GM23338 (cell line): ENCODE measurements at regions not wholly inside any gene's neighbourhood (a gene's known extent, or its start where the extent isn't known, plus 50 kb on each side); places are given as distances from the start of the nearest gene placed in this dataset.

Experiments used
- ATAC-seq: fragments of 200-7000 bp; cut with Tn5 transposase; 3 replicates; pipeline ENCODE4 v1.9.1; 2020
- DNase-seq: peaks from one replicate; pipeline ENCODE4 v3.0.0-alpha.2; 2015; ENCODE audit warnings: low spot score
- H2AFZ ChIP-seq: fragments of 200-600 bp; sonication (generic); 2 replicates; pipeline ENCODE4 v1.8.0; 2016; ENCODE audit warnings: antibody characterized with exemption, mild to moderate bottlenecking, moderate library complexity
- H3F3A ChIP-seq: fragments of 200-600 bp; sonication (generic); replicated peaks from 2 replicates; pipeline ENCODE4 v1.8.0; 2017; ENCODE audit warnings: antibody characterized with exemption, mixed run types, low read depth
- H3K27ac ChIP-seq: fragments of 200-600 bp; sonication (generic); 2 replicates; pipeline ENCODE4 v1.6.1; 2016; ENCODE audit warnings: low read depth
- H3K27me3 ChIP-seq: fragments of 200-600 bp; sonication (generic); 2 replicates; pipeline ENCODE4 v1.8.0; 2016; ENCODE audit warnings: mild to moderate bottlenecking, mixed run types, moderate library complexity; ENCODE audit not compliant: insufficient read depth
- H3K36me3 ChIP-seq: fragments of 200-600 bp; sonication (generic); 2 replicates; pipeline ENCODE4 v1.8.0; 2016; ENCODE audit warnings: mild to moderate bottlenecking; ENCODE audit not compliant: insufficient read depth
- H3K4me1 ChIP-seq: fragments of 200-600 bp; sonication (generic); 2 replicates; pipeline ENCODE4 v1.8.0; 2016; ENCODE audit warnings: mild to moderate bottlenecking, moderate library complexity; ENCODE audit not compliant: insufficient read depth
- H3K4me2 ChIP-seq: fragments of 200-600 bp; sonication (generic); 2 replicates; pipeline ENCODE4 v1.7.1; 2017; ENCODE audit warnings: mixed run types
- H3K4me3 ChIP-seq: fragments of 200-600 bp; sonication (generic); 2 replicates; pipeline ENCODE4 v1.6.1; 2016; ENCODE audit warnings: mixed run types
- H3K79me2 ChIP-seq: fragments of 200-600 bp; sonication (generic); replicated peaks from 2 replicates; pipeline ENCODE4 v1.8.0; 2017; ENCODE audit warnings: mild to moderate bottlenecking; ENCODE audit not compliant: insufficient read depth
- H3K9me2 ChIP-seq: fragments of 200-600 bp; sonication (generic); 2 replicates; pipeline ENCODE4 v1.8.0; 2017; ENCODE audit not compliant: insufficient read depth
- H4K20me1 ChIP-seq: fragments of 200-600 bp; sonication (generic); replicated peaks from 2 replicates; pipeline ENCODE4 v1.8.0; 2017; ENCODE audit warnings: mild to moderate bottlenecking; ENCODE audit not compliant: insufficient read depth
- H3K27ac Mint-ChIP-seq: 2 replicates; pipeline ENCODE4 v1.8.0; 2020; ENCODE audit warnings: inconsistent platforms, mild to moderate bottlenecking, moderate library complexity, mixed read lengths
- H3K27me3 Mint-ChIP-seq: 3 replicates; pipeline ENCODE4 v1.8.0; 2022; ENCODE audit warnings: low read depth, mild to moderate bottlenecking, moderate library complexity, mixed read lengths, inconsistent platforms; ENCODE audit not compliant: insufficient read depth, poor library complexity
- H3K36me3 Mint-ChIP-seq: 3 replicates; pipeline ENCODE4 v1.8.0; 2021; ENCODE audit warnings: low read depth, mild to moderate bottlenecking, inconsistent platforms, moderate library complexity, mixed read lengths
- H3K4me1 Mint-ChIP-seq: 3 replicates; pipeline ENCODE4 v1.8.0; 2020; ENCODE audit warnings: mild to moderate bottlenecking, inconsistent platforms, mixed read lengths
- H3K4me3 Mint-ChIP-seq: 3 replicates; pipeline ENCODE4 v1.8.0; 2021; ENCODE audit warnings: moderate library complexity, mild to moderate bottlenecking, inconsistent platforms, mixed read lengths
- H3K9me3 Mint-ChIP-seq: 3 replicates; pipeline ENCODE4 v1.8.0; 2020; ENCODE audit warnings: moderate library complexity, mild to moderate bottlenecking, inconsistent platforms, mixed read lengths
- CREB1 ChIP-seq: fragments of 250-450 bp; sonication (Bioruptor Pico); IDR thresholded peaks from 2 replicates; pipeline ENCODE4 v1.5.0; 2020; ENCODE audit warnings: low read depth, mild to moderate bottlenecking, moderate library complexity
- CTCF ChIP-seq, 2 experiments: fragments of 200-600 bp in 1 of 2; sonication (generic) in 1 of 2; conservative IDR thresholded peaks; 2 replicates each; pipeline versions ENCODE4 v1.5.1 to v1.6.1; 2016 to 2017; ENCODE audit warnings: antibody characterized with exemption in 2 of 2, low read depth in 2 of 2, mild to moderate bottlenecking in 2 of 2, moderate library complexity in 1 of 2
- EZH2 ChIP-seq: fragments of 200-600 bp; sonication (generic); IDR thresholded peaks from one replicate; pipeline ENCODE4 v1.8.0; 2017; ENCODE audit warnings: antibody characterized with exemption, mild to moderate bottlenecking, low read depth; ENCODE audit not compliant: unreplicated experiment
- JUNB ChIP-seq: IDR thresholded peaks from one replicate; pipeline ENCODE4 v1.6.1; 2016; ENCODE audit warnings: antibody characterized with exemption; ENCODE audit not compliant: unreplicated experiment
- NANOG ChIP-seq: IDR thresholded peaks from 2 replicates; pipeline ENCODE4 v1.6.1; 2016; ENCODE audit warnings: antibody characterized with exemption, borderline replicate concordance
- POLR2AphosphoS5 ChIP-seq: IDR thresholded peaks from 2 replicates; pipeline ENCODE4 v1.6.1; 2016; ENCODE audit warnings: antibody characterized with exemption, low read depth
- REST ChIP-seq: IDR thresholded peaks from one replicate; pipeline ENCODE4 v1.6.1; 2018; ENCODE audit warnings: antibody characterized with exemption; ENCODE audit not compliant: unreplicated experiment
- ZNF114 ChIP-seq: fragments of 250-450 bp; sonication (Bioruptor Pico); IDR thresholded peaks from 2 replicates; pipeline ENCODE4 v1.5.0; 2020; ENCODE audit warnings: mild to moderate bottlenecking, moderate library complexity
- ZNF331 ChIP-seq: fragments of 250-450 bp; sonication (Bioruptor Pico); IDR thresholded peaks from 2 replicates; pipeline ENCODE4 v1.5.0; 2020; ENCODE audit warnings: low read depth, mild to moderate bottlenecking, moderate library complexity
- ZNF462 ChIP-seq: fragments of 250-450 bp; sonication (Bioruptor Pico); IDR thresholded peaks from 2 replicates; pipeline ENCODE4 v1.5.0; 2020; ENCODE audit warnings: mild to moderate bottlenecking, moderate library complexity

GRCh38 chr9:28007097-28007817, 434.0 kb upstream of the C9orf72 start:
- H3F3A ChIP-seq = no peaks in the 10 kb centered on the region
- ATAC-seq (peak; percentile 70), DNase-seq (peak; percentile 37)
- Mint-ChIP-seq H3K27ac (peak overlapping the region; percentile 51), H3K4me1 (peaks cover 14% of the 10 kb centered on the region), H3K36me3 (no peaks in the 10 kb centered on the region), H3K27me3 (no peaks in the 10 kb centered on the region), H3K4me3 (peak overlapping the region; percentile 16; the same call in 1 of the 3 replicates), H3K9me3 (no peaks in the 10 kb centered on the region; the same call in 2 of the 3 replicates)
- H3K9me2 ChIP-seq = no peaks in the 10 kb centered on the region; the same call in 1 of the 2 replicates
- H3K27ac ChIP-seq = no peak overlapping the region
- H3K27me3 ChIP-seq = no peaks in the 10 kb centered on the region
- no peaks in the 10 kb centered on the region for H3K79me2 ChIP-seq
- no peak overlapping the region; the same call in 1 of the 2 replicates for H2AFZ ChIP-seq
- peak overlapping the region; percentile 60 for H3K4me2 ChIP-seq
- H4K20me1 ChIP-seq = no peaks in the 10 kb centered on the region
- peaks cover 16% of the 10 kb centered on the region for H3K4me1 ChIP-seq
- TF ChIP-seq REST = no peak
- TF ChIP-seq CTCF (conservative IDR thresholded peaks at IDR 0.05; ENCODE audit: low read depth in 2 of 2) = no peak
- TF ChIP-seq POLR2AphosphoS5 = no peak
- TF ChIP-seq ZNF331 (CRISPR knock-in tag) = no peak
- TF ChIP-seq JUNB = no peak
- TF ChIP-seq ZNF114 (CRISPR knock-in tag) = no peak
- no peak for TF ChIP-seq EZH2
- TF ChIP-seq CREB1 = no peak
- no peak for TF ChIP-seq ZNF462 (CRISPR knock-in tag)
- TF ChIP-seq NANOG = no peak
- H3K36me3 ChIP-seq = no peaks in the 10 kb centered on the region
- H3K4me3 ChIP-seq = peak overlapping the region; percentile 15; the same call in 1 of the 2 replicates
